Heart left ventricle (tissue), 16 donors: ENCODE measurements at regions not wholly inside any gene's neighbourhood (a gene's known extent, or its start where the extent isn't known, plus 50 kb on each side); places are given as distances from the start of the nearest gene placed in this dataset.
A peak's percentile ranks its signal among the peaks of the same experiment; 100 is the strongest.

ENCODE experiments used
- ATAC-seq, 4 donors: fragments of 200-7000 bp; cut with Tn5 transposase; one replicate each; pipeline ENCODE4 v1.9.1; 2020 to 2022; ENCODE audit warnings: moderate library complexity in 4 of 4, mild to moderate bottlenecking in 3 of 4, moderate number of reproducible peaks in 1 of 4
- DNase-seq, 5 donors: peaks; one replicate each; pipeline ENCODE4 v3.0.0-alpha.2; 2020
- H3K27ac ChIP-seq, 12 donors: fragments of 200-600 bp; sonication (generic) in 4 of 12; one replicate each; pipeline versions ENCODE4 v1.5.0 to v1.8.0; 2016 to 2022; ENCODE audit warnings: mild to moderate bottlenecking in 2 of 12
- H3K27me3 ChIP-seq, 9 donors: fragments of 200-600 bp; sonication (generic) in 2 of 9; one replicate each; pipeline versions ENCODE4 v1.5.1 to v1.8.0; 2016 to 2022; ENCODE audit warnings: mild to moderate bottlenecking in 3 of 9
- H3K36me3 ChIP-seq, 9 donors: fragments of 200-600 bp; sonication (generic) in 2 of 9; one replicate each; pipeline versions ENCODE4 v1.5.0 to v1.8.0; 2018 to 2022; ENCODE audit warnings: mild to moderate bottlenecking in 2 of 9
- H3K4me1 ChIP-seq, 12 donors: fragments of 200-600 bp; sonication (generic) in 4 of 12; one replicate each; pipeline versions ENCODE4 v1.5.0 to v1.8.0; 2016 to 2022; ENCODE audit warnings: mild to moderate bottlenecking in 3 of 12
- H3K4me3 ChIP-seq, 12 donors: fragments of 200-600 bp; sonication (generic) in 4 of 12; one replicate each; pipeline versions ENCODE4 v1.5.0 to v1.8.0; 2017 to 2022; ENCODE audit warnings: mild to moderate bottlenecking in 9 of 12, moderate library complexity in 4 of 12
- H3K9me3 ChIP-seq, 12 donors: fragments of 200-600 bp; sonication (generic) in 4 of 12; one replicate each; pipeline versions ENCODE4 v1.5.0 to v1.8.0; 2016 to 2022; ENCODE audit warnings: mild to moderate bottlenecking in 1 of 12
- CTCF ChIP-seq, 12 donors: fragments of 200-600 bp; sonication (generic) in 4 of 12; IDR thresholded peaks; one replicate each; pipeline versions ENCODE4 v1.5.0 to v1.8.0; 2018 to 2022; ENCODE audit warnings: antibody characterized with exemption in 12 of 12, mild to moderate bottlenecking in 5 of 12
- POLR2A ChIP-seq, 2 donors: fragments of 450-650 bp; IDR thresholded peaks; one replicate each; pipeline ENCODE4 v1.6.1; 2017; ENCODE audit warnings: antibody characterized with exemption in 2 of 2, mild to moderate bottlenecking in 2 of 2, moderate library complexity in 2 of 2
- WGBS, 4 donors: extraction: QIAGEN DNeasy Blood & Tissue Kit in 2 of 4; methylation state at CpG; one replicate each; pipeline versions ENCODE4 v1.1.5 to v1.1.7; 2013 to 2018; 5-methylcytosine and 5-hydroxymethylcytosine counted together
- intact Hi-C, 10 donors: fragments of 100-400 bp; cut with DNase I; formaldehyde crosslinking; loops; one replicate each; pipeline versions ENCODE4 v1.11.1 to v1.14.2; 2022
- donor health status: ischemic (EF 13 %, LVEDD 7.1; RV severe dilation, severe dysfunction).
- donor health status: healthy with polysubstance abuse.
- donor health status: DM: no; HTN: yes; CAD: no.
- donor health status: DM: no; HTN: no; CAD: no.
- donor health status: ischemic (EF 25% LVEDD 6.9; RV normal size, moderate dysfunction).
- donor health status: ischemic (EF 25% LVEDD 5.7; RV mildly dilated, moderate dysfunction).
- donor health status: healthy.
- donor health status: DM: yes; HTN: yes; CAD: no.
- donor health status: ischemic (EF 35%, LVEDD 5.7; RV mildly dilated, moderate dysfunction).
- donor health status: nonischemic (EF 11% LVEDD 7.7; RV severe dilation, severe dysfunction).
- donor health status: DM: yes; HTN: yes; CAD: no.
- donor health status: PGD.
- donor health status: ischemic (EF 29% LVEDD 5.4; RV normal size, mild dysfunction).
- donor health status: nonischemic (EF 23%, LVEDD 6.1; RV moderate dilation, normal function).

- Histone ChIP-seq H3K9me3 (no peaks in the 10 kb centered on the region), H3K4me1 (peaks cover 0 to 63% (median 14%) of the 10 kb centered on the region in 12 donors), H3K4me3 (peak overlapping the region in 11 of 12 donors; percentile 11 to 56 (median 33)), H3K27me3 (no peaks in the 10 kb centered on the region), H3K36me3 (no peaks in the 10 kb centered on the region), H3K27ac (peak overlapping the region; percentile 21 to 97 (median 68))
- WGBS, 4 donors: 5 to 17% (median 12%) methylated on average over 25 to 26 of the region's 26 CpGs
- ATAC-seq: peak; percentile 88 to 94 (median 92)
- intact Hi-C loops: loop anchor here in 7 of 10 donors (1.0 to 10.0 kb wide), 6 partner anchors 46 to 133 kb away; partner anchors contain the start of gene CHSY1 (in 6 of the 7)
- TF ChIP-seq POLR2A (IDR thresholded peaks at IDR 0.05): no peak
- peak in 10 of 12 donors; percentile 16 to 60 (median 40) for TF ChIP-seq CTCF (IDR thresholded peaks at IDR 0.05)
- peak; percentile 85 to 94 (median 89) for DNase-seq
Observed at GRCh38 chr15:101121511-101122090, 130.2 kb downstream of the CHSY1 start.

GRCh38 chr15:101120987-101121386 is 130.9 kb downstream of the CHSY1 start:
- TF ChIP-seq CTCF (IDR thresholded peaks at IDR 0.05) (no peak), POLR2A (IDR thresholded peaks at IDR 0.05) (no peak)
- DNase-seq (no peak), ATAC-seq (peak in 3 of 4 donors; percentile 1 to 6 (median 3))
- peaks cover 0 to 63% (median 16%) of the 10 kb centered on the region in 12 donors for H3K4me1 ChIP-seq
- no peaks in the 10 kb centered on the region for H3K9me3 ChIP-seq
- no peaks in the 10 kb centered on the region for H3K36me3 ChIP-seq
- H3K27me3 ChIP-seq: no peaks in the 10 kb centered on the region
- peak overlapping the region in 7 of 12 donors; percentile 20 to 56 (median 42) for H3K4me3 ChIP-seq
- 80 to 91% (median 81%) methylated on average over 11 to 19 of the region's 19 CpGs for WGBS, 4 donors
- H3K27ac ChIP-seq: peak overlapping the region in 11 of 12 donors; percentile 21 to 97 (median 69)
- intact Hi-C loops: loop anchor here in 7 of 10 donors (1.0 to 10.0 kb wide), 6 partner anchors 46 to 134 kb away; partner anchors contain the start of gene CHSY1 (in 6 of the 7)

- DNase-seq (no peak), ATAC-seq (no peak)
- WGBS, 4 donors: 85 to 99% (median 93%) methylated on average over 4 to 6 of the region's 6 CpGs
- no peaks in the 10 kb centered on the region for H3K27me3 ChIP-seq
- intact Hi-C loops: loop anchor here in 7 of 10 donors (2.0 to 10.0 kb wide), 5 partner anchors 47 to 134 kb away; partner anchors contain the start of gene CHSY1 (in 5 of the 7)
- H3K4me1 ChIP-seq: peaks cover 0 to 62% (median 18%) of the 10 kb centered on the region in 12 donors
- no peaks in the 10 kb centered on the region for H3K36me3 ChIP-seq
- no peak for TF ChIP-seq POLR2A (IDR thresholded peaks at IDR 0.05)
- no peak for TF ChIP-seq CTCF (IDR thresholded peaks at IDR 0.05)
- no peak overlapping the region for H3K4me3 ChIP-seq
- no peaks in the 10 kb centered on the region for H3K9me3 ChIP-seq
- H3K27ac ChIP-seq: peak overlapping the region in 2 of 12 donors; percentile 66 to 97
Observed at GRCh38 chr15:101120473-101120872, 131.4 kb downstream of the CHSY1 start.
